Stimulated activated CD4-positive, alpha-beta T cell treated with anti-CD3 and anti-CD28 coated beads, Interleukin-4, amount 100 ng/mL, for 24 hours (primary cell): ENCODE measurements at regions not wholly inside any gene's neighbourhood (a gene's known extent, or its start where the extent isn't known, plus 50 kb on each side); places are given as distances from the start of the nearest gene placed in this dataset.

Experiments used
- DNase-seq: peaks from one replicate; pipeline ENCODE4 v3.0.0-alpha.2; 2020

DNA sequence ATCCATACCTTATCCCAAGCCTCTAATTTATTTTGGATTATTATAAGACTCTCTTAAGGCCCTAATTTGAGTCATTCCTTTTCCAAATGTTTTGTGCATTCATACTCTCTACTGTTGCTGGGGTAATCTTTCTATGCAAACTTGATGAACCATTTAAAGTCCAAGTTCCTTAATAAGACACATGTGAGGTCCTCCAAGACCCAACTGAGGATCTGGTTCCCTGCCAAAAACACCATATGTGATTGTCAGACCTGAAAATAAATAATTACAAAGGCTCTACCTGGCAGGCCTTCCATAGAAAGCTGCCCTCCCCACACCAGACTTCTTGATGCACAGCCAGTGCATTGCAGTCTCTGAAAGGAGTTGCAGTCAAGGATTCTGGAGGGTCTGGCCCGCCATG is 257.9 kb upstream of the AKR1E2 start:
- no peak for DNase-seq

DNA sequence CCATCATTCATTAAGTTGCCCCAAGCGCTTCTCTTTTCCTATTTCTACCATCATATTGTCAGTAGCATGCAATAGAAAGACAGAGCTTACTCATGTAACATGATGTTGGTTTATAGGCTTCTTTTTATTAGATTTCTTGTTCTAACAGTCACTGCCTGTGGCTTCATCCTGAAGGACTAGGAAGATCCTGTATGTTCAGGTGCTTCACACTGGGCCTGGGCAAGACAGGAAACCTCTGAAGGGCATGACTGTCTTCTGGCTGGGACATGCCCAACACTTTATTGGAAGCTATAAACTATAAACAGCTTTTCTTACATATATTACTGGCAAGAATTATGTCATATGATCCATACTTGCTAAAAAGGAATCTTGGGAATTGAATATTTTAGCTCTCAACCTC is 258.4 kb upstream of the AKR1E2 start:
- no peak for DNase-seq

DNA sequence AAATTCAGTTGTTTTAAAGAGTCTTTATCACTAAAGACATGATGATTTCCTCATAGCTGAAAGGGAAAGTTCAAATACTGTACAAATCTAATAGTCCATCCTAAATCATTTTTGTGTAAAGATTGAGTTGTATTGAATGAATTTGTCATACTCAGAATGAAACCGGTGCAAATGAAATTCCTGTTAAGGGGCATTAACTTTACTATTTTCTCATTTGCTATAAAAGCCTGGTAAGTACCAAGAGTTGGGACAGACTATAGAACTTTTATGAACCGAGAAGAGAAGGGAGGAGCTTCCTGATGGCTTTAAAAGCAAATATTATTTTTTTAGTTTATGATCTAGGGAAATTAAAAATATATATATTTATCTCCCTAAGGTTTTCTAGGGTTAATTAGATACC is 260.0 kb upstream of the AKR1E2 start:
- no peak for DNase-seq

DNA sequence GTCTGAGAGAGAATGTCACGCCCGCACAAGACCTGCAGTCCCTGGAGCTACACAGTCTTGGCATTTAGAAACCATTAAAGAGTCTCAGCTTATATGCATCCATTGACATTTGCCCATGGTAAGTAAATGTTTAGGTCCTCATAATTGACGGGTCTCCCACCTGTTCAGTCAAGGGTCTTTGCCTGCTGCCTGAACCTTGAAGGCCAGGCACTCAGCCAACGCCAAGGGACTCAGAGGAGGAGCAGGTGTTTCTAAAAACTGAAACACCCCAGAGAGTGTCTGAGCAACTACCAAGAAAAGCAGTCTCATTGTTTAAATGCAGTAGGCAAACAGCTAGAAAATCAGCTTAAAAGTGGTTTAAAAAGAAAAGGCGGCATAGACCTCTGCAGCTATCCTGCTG is 264.7 kb upstream of the AKR1E2 start:
- DNase-seq: no peak

GRCh38 chr10:4557469-4557868 is 268.5 kb upstream of the AKR1E2 start:
- DNase-seq: no peak

DNA sequence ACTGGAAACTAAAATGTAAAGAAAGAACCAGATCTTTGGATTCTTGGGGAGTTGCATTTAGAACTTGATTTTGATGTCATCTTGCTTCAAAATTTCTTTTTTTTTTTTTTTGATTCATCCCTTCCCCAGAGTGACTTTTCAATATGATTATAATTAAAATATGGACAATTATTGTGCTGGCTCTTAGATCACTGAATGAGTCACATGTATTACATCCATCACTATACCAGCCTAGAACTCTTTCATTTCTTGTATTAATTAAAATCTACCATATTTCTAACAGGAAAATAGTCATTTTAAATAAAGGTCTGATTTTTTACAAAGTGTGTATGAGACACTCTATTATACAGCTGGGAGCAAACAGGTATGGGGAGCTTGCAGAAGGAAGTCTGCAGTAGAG is 269.5 kb upstream of the AKR1E2 start:
- DNase-seq: no peak

DNA sequence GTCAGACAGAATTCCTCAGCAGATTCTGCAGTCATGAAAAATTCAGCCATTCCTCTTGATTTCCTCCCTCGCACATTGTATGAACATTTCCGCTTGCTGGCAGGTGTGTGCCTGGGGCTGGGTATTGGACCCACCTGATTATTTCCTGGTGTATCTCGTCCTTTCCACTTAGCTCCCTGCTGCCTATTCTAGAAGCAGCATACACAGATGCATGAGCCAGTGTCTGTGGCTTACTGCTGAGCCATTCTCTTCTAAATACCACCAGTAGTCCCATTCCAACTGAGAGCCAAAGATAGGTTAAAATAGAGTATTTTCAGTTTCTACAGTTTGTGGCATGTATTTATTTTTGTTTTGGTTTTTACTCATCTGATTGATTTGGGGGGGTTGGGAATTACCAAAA is 270.1 kb upstream of the AKR1E2 start:
- DNase-seq: no peak

DNA sequence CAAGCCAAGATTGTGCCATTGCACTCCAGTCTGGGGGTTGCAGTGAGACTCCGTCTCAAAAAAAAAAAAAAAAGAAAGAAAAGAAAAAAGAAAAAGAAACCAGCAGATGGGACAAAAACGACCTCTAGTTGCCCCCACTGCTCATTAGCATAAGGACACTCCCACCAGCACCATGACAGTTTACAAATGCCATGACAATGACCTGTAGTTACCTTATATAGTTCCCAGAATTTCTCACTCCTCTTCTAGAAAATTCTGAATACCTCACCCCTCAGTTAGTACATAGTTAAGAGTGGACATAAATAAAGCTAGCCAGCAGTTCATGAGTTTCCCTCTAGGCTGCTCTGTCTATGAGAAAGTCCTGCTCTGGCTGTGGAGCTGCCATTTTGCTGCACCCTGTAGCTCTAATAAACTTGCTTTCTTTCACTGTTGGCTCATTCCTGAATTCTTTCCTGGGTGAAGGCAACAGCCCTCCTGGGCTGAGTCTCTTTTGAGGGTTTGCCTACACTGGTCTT is 276.8 kb upstream of the AKR1E2 start:
- DNase-seq: no peak

- DNase-seq: no peak
These were observed 279.1 kb upstream of the AKR1E2 start for GRCh38 chr10:4546931-4547330.

DNA sequence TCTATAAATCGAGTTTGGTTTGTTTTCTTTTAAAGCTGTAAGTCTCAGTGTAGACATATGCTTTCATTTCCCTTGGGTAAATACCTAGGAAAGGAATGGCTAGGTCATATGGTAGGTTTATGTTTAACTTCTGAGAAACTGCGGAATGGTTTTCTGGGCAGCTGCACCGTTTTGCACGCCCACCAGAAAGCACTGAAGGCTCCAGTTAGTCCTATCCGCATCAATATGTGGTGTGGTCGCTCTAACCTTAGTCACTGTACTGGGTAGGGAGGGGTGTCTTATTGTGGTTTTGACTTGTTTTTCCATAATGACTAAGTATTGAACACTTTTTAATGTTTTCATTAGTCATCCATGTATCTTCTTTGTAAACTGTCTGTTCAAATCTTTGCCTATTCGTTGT is 279.5 kb upstream of the AKR1E2 start:
- DNase-seq: peak; percentile 63

- no peak for DNase-seq
These were observed 280.9 kb upstream of the AKR1E2 start for GRCh38 chr10:4545062-4545461.

DNA sequence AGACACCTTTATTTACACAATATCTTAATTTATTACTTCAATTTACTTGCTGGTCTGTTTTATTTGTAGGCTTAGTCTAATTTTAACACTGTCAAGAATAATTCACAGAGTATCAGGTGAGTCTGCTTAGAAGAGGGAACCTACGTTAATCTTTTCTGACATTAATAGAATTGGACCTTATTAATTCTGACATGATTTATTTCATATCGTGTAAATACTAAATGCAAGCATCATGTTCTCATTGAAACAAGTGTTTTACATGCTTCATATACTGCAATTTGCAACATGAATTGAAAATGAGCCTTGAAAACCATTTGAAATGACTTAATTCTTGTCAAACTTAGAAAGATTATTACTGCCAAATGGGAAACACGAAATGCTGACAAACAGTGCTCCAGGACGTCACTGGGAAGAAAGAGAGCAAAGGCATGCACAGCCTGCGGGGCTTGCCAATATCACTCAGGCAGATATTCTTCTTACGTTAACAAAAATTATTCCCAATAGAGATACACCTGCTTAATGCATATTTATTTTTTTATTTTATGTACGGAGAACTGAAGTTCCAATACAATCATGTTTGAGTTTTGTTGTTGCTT is 282.0 kb upstream of the AKR1E2 start:
- no peak for DNase-seq

- DNase-seq: no peak
These were observed 284.7 kb upstream of the AKR1E2 start for GRCh38 chr10:4541292-4541691.

GRCh38 chr10:4538016-4538415 is 288.0 kb upstream of the AKR1E2 start:
- DNase-seq: no peak

DNA sequence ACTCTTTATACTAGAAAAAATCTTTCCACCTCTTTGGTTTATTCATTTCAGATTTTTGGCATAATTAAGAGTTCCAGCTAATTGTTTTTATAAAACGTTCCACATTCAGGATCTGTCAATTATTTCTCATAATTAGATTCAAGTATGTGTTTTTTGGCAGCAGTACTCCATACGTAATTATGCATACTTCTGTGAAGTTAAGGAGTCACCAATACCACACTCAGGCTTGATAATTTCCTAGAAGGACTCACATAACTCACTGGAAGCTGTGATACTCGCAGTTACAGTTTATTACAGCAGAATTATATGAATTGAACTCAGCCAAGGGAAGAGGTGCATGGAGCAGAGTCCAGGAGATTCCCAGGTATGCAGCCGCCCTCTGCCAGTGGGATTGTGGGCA is 290.5 kb upstream of the AKR1E2 start:
- DNase-seq: no peak

- DNase-seq: no peak
These were observed 292.4 kb upstream of the AKR1E2 start for GRCh38 chr10:4533621-4534020.

- no peak for DNase-seq
These were observed 293.0 kb upstream of the AKR1E2 start for GRCh38 chr10:4532976-4533375.

DNA sequence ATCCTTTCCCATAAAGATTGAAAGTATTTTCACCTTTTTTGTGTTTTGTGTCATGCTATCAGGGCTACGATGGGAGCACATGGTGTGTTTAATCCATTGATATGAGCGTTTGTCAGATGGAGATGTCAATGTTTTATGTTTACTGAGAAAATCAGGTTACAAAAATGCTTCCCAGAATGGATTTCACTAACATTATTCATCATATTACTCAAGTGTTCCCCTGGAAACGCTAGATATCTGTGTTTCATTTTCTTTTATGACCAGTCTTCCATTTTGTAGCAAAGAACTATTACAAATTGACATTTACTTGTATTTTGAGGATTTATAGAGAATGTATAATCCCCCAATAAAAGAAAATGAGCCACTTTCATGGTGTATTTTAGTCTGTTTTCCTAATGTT is 293.5 kb upstream of the AKR1E2 start:
- no peak for DNase-seq

DNA sequence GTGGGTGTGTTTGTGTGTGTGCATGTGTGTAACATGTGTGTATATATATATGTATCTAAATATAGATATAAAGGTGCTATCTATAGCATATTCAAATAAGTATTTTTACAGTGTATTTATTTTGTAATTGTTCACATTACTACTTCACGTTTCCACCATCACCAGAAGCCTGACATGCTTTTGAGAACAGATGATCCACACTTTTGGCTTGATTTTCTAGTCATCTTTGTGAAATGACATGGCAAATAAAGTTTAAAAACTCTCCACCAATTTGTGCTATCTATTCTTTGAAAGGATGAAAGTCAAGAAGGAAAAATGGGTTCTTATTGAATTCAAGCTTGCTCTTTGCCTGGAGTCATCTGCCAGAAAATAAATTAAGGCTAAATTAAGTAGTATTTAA is 294.0 kb upstream of the AKR1E2 start:
- DNase-seq: no peak

GRCh38 chr10:4529266-4529665 is 296.7 kb upstream of the AKR1E2 start:
- DNase-seq: no peak

DNA sequence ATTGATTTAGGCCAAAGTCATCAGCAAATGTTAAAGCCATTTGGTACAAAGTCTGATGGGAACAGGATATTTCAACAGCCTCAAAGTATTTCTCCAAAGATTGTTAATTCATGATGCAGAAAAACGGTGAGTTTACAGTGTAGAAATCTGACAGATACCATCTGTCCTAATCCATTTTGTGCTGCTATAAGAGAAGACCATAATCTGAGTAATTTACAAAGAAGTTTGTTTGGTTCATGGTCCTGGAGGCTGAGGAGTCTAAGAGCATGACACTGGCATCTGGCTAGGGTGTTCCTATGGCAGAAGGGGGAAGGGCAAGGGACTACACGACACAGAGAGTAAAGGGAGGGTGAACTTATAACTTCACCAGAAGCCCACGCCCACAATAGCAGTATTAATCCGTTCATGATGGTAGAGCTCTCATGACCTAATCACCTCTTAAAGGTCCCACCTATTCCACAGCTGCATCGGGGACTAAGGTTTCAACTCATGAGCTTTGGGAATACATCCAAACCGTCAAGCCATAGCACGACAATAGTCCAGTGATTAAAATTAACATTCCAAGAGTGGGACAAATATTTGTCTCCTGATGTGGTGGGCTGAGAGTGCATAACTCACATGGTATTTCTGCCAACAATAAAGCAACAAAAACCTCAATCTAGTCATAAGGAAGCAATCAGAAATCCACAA is 298.6 kb upstream of the AKR1E2 start:
- DNase-seq: no peak

- DNase-seq: no peak
These were observed 299.7 kb upstream of the AKR1E2 start for GRCh38 chr10:4526311-4526731.

- no peak for DNase-seq
These were observed 300.9 kb upstream of the AKR1E2 start for GRCh38 chr10:4525103-4525502.

GRCh38 chr10:4522296-4523000 is 303.6 kb upstream of the AKR1E2 start:
- DNase-seq: no peak
